Thoracic aorta (tissue), 2 donors: ENCODE measurements at regions not wholly inside any gene's neighbourhood (a gene's known extent, or its start where the extent isn't known, plus 50 kb on each side); places are given as distances from the start of the nearest gene placed in this dataset.
"Not testable (repeated sequence)": the region's sequence is repeated elsewhere in the genome, so short reads cannot be mapped to it uniquely, and the experiment has no call there.

Experiments
- ATAC-seq: fragments of 150-250 bp; one replicate; pipeline ENCODE4 v1.8.0; 2017; ENCODE audit warnings: low read depth; ENCODE audit not compliant: insufficient number of reproducible peaks, low FRiP score
- DNase-seq: peaks from one replicate; pipeline ENCODE4 v3.0.0-alpha.2; 2020; ENCODE audit warnings: low spot score
- H3K27ac ChIP-seq, 2 donors: fragments of 200-600 bp; sonication (generic); 1 replicate in 1 of 2; 2 replicates in 1 of 2; pipeline ENCODE4 v1.5.1; 2016; ENCODE audit warnings: mild to moderate bottlenecking in 2 of 2, moderate library complexity in 2 of 2
- H3K27me3 ChIP-seq: fragments of 200-600 bp; sonication (generic); replicated peaks from 2 replicates; pipeline ENCODE4 v1.6.0; 2016; ENCODE audit warnings: mild to moderate bottlenecking; ENCODE audit not compliant: insufficient read depth
- H3K36me3 ChIP-seq: fragments of 200-600 bp; sonication (generic); one replicate; pipeline ENCODE4 v1.5.1; 2016
- H3K4me1 ChIP-seq, 2 donors: fragments of 200-600 bp; sonication (generic); 1 replicate in 1 of 2; 2 replicates in 1 of 2; pipeline versions ENCODE4 v1.5.1 to v1.6.0; 2016; ENCODE audit warnings: low read depth in 2 of 2, mild to moderate bottlenecking in 1 of 2; ENCODE audit not compliant: control insufficient read depth in 1 of 2
- H3K4me3 ChIP-seq: fragments of 200-600 bp; sonication (generic); 2 replicates; pipeline ENCODE4 v1.5.1; 2016; ENCODE audit warnings: mild to moderate bottlenecking
- H3K9me3 ChIP-seq: fragments of 200-600 bp; sonication (generic); 2 replicates; pipeline ENCODE4 v1.5.1; 2016
- TF ChIP-seq, protein P1 (sequence below): fragments of 200-600 bp; sonication (generic); IDR thresholded peaks from one replicate; pipeline ENCODE4 v1.5.1; 2019; ENCODE audit warnings: antibody characterized with exemption

DNA sequence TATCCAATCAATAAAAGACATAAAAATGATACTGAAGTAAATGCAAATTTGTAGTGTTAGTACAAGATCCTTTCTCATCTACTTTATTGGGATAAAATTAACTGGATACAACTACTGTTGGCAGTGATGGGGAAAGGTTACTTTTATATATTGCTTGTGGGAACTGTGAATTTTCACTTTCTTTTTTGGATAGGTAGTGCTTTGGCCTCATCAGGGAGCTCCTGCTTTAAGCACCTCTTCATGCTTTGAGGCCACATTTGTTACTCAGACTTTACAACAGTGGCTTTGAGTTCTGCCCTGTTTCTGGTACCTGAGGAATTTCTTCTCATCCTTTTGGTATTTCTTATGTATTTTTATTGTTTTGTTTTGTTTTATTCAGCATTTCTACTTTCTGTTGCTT lies 134.7 kb upstream of the XIST start:
- Histone ChIP-seq H3K4me1 (no peaks in the 10 kb centered on the region), H3K4me3 (no peak overlapping the region), H3K27ac (no peak overlapping the region), H3K9me3 (no peaks in the 10 kb centered on the region), H3K27me3 (no peaks in the 10 kb centered on the region), H3K36me3 (no peaks in the 10 kb centered on the region)
- DNase-seq: no peak
- ATAC-seq: no peak
- TF ChIP-seq, protein P1, sequence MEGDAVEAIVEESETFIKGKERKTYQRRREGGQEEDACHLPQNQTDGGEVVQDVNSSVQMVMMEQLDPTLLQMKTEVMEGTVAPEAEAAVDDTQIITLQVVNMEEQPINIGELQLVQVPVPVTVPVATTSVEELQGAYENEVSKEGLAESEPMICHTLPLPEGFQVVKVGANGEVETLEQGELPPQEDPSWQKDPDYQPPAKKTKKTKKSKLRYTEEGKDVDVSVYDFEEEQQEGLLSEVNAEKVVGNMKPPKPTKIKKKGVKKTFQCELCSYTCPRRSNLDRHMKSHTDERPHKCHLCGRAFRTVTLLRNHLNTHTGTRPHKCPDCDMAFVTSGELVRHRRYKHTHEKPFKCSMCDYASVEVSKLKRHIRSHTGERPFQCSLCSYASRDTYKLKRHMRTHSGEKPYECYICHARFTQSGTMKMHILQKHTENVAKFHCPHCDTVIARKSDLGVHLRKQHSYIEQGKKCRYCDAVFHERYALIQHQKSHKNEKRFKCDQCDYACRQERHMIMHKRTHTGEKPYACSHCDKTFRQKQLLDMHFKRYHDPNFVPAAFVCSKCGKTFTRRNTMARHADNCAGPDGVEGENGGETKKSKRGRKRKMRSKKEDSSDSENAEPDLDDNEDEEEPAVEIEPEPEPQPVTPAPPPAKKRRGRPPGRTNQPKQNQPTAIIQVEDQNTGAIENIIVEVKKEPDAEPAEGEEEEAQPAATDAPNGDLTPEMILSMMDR: no peak

DNA sequence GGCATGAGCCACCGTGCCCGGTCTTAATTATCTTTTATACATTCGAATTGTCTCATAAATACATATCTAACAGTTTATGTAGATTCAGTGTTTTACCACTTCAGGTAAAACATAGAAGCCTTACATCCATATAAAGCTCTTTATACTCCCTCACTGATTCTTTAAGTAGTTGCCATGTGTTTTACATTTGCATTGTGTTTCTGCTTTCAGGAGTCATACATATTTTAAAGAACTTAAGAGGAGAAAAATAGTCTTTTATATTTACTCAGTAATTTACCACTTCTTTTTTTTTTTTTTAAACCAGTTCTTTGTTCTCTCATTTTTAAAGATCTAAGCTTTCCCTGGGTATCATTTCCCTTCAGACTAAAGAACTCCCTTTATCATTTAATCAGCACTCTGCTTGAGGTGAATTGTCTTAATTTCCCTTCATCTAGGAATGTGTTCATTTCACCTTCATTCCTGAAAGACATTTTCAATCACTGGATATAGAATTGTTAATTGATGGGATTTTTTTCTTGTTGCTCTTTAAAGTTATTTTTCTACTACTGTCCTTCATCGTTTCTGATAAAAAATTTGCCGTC lies 127.1 kb upstream of the XIST start:
- Histone ChIP-seq H3K9me3 (no peaks in the 10 kb centered on the region), H3K27me3 (no peaks in the 10 kb centered on the region), H3K36me3 (no peaks in the 10 kb centered on the region), H3K4me3 (no peak overlapping the region), H3K4me1 (no peaks in the 10 kb centered on the region), H3K27ac (no peak overlapping the region)
- DNase-seq (no peak), ATAC-seq (no peak)
- TF ChIP-seq, protein P1: no peak

DNA sequence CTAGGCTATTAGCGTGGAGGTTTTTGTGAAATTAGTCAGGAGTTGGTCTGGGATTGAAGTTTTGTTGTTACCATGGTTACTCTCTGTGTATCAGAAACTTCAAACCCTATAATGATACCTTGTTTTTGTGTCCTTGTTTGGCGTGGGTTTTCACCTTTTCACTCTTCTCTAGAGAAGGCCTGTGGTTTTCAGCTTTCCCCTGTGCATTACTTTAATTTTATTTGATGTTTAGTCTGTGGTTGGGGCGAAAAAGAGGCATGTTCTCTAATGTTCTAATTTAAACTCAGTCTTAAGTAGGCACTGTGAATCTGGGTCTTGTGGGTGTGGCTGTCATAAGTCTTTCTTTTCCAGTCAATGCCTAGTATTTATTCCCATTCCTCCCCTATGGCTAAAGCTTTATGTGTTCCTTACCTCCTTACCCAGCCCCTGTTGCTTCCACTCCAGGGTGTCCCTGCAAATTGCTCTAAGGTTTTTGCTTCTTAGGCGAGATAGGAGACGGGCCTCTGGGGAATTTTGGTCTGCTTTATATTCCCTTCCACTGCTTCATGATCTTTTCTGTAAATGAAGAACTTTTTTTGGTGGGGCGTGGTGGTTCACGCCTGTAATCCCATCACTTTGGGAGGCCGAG lies 125.1 kb upstream of the XIST start:
- ATAC-seq: no peak
- DNase-seq: no peak
- no peaks in the 10 kb centered on the region for H3K36me3 ChIP-seq
- TF ChIP-seq, protein P1: no peak
- H3K27ac ChIP-seq: no peak overlapping the region
- no peaks in the 10 kb centered on the region for H3K9me3 ChIP-seq
- H3K27me3 ChIP-seq: no peaks in the 10 kb centered on the region
- no peak overlapping the region for H3K4me3 ChIP-seq
- H3K4me1 ChIP-seq: no peaks in the 10 kb centered on the region

DNA sequence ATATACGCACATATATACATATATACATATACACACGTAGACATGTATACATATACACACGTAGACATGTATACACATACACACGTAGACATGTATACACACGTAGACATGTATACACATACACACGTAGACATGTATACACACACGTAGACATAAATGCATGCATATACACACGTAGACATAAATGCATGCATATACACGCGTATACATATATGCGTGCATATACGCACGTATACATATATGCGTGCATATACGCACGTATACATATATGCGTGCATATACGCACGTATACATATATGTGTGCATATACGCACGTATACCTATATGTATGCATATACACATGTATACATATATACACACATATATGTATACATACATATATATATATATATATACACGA lies 114.9 kb upstream of the XIST start:
- H3K4me3 ChIP-seq, DNase-seq, H3K27me3 ChIP-seq, H3K27ac ChIP-seq, ATAC-seq, H3K36me3 ChIP-seq, H3K9me3 ChIP-seq, H3K4me1 ChIP-seq: not testable (repeated sequence)

DNA sequence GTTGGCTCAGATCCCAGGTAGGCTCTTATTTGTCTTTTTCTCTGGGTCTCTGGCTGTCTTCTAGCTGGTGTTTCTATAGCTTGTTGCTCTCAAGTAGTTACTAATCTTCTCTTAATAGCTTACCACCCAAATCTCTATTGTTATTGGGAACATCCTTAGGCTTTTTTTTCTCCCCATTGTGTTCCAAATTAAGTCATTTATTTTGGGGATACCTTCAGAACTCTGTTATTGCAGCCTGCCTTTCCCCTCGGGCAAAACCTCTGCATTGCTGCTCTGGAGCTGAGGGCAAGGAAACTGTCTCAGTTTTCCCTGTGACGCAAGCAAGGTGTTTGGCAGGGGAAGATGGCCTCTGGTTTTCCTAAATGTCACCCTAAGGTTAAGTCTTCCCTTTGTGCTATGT lies 113.3 kb upstream of the XIST start:
- ATAC-seq: no peak
- Histone ChIP-seq H3K36me3 (no peaks in the 10 kb centered on the region), H3K4me3 (no peak overlapping the region), H3K9me3 (no peaks in the 10 kb centered on the region), H3K4me1 (no peaks in the 10 kb centered on the region), H3K27ac (no peak overlapping the region), H3K27me3 (no peaks in the 10 kb centered on the region)
- DNase-seq: no peak
- TF ChIP-seq, protein P1: no peak

DNA sequence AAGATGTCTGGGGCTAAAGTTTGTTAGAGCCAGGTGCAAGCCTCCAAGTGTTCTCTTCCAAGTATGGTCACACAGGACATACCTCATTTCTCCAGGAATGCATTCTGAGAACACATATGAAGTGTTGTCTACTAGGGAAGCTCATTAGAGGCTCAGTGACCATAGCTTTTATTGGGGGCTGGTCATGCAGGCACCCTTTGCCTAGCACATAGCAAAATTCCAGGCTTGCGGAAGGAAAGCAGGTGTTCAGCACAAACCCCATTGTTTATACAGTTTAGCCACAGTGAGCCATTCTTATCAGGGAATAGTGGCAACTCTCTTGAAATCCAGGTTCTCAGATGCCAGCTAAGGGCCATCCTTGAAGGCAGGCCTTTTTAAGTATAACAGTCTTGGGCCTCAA lies 112.1 kb upstream of the XIST start:
- Histone ChIP-seq H3K4me1 (no peaks in the 10 kb centered on the region), H3K27ac (no peak overlapping the region), H3K4me3 (no peak overlapping the region), H3K27me3 (no peaks in the 10 kb centered on the region), H3K36me3 (no peaks in the 10 kb centered on the region), H3K9me3 (no peaks in the 10 kb centered on the region)
- DNase-seq (no peak), ATAC-seq (no peak)
- TF ChIP-seq, protein P1: no peak
